ENCODE measurements at regions not wholly inside any gene's neighbourhood (a gene's known extent, or its start where the extent isn't known, plus 50 kb on each side); places are given as distances from the start of the nearest gene placed in this dataset.

DNA sequence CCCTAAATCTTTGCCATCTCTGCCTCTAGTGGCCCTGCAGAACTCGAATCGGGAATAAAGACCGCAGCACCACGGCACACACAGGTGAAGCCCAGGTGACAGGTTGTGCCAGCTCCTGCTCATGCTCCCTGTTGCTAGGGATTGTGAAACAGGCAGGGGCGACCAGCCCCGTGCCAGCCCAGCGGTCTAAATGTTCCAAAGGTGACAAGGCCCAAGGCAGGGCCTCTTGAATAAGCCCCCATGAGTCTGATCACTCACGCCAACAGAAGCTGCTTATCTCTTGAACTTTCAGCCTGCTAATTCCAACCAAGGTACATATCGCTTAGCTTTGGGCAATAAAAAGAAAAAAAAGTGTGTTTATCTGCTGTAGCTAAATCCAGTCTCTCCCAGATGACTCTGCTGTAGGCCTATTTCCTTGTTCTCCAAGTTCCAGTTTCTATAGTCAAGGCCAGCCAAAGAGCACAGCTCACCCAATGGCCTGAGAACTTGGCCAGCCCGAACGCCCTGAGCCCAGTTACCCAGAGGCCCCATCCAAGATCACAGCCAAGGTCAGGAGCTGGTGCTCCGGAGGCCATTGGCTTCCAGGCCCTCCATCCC, 191.1 kb upstream of the GPR12 start:
- ChIA-PET RAD21 (ENCODE audit: unreplicated experiment) (interaction anchor here (0.9 kb wide), 1 partner anchor 36 kb away, joined by 3 read pairs; no protein-coding TSS in a partner anchor), SMC1A (ENCODE audit: uncharacterized antibody, unreplicated experiment) (interaction anchor here (1.2 to 1.5 kb wide), 2 partner anchors 13 to 408 kb away, joined by 3 read pairs; no protein-coding TSS in a partner anchor), CTCF (no interaction called here), POLR2A (no interaction called here)
- no peak for DNase-seq (ENCODE audit: low read depth, low spot score)
- Histone ChIP-seq H3K9me3 (replicated peaks; ENCODE audit: control insufficient read depth, insufficient read depth, low read length) (no peaks in the 10 kb centered on the region), H3K4me3 (no peak overlapping the region), H3K4me2 (ENCODE audit: control insufficient read depth, insufficient read depth) (no peak overlapping the region), H3K9ac (ENCODE audit: control insufficient read depth, insufficient read depth, low read length) (no peak overlapping the region), H3K4me1 (ENCODE audit: control insufficient read depth, insufficient read depth, low read length) (no peaks in the 10 kb centered on the region), H3K27me3 (replicated peaks in 1 of 2; ENCODE audit: control insufficient read depth in 2 of 2, insufficient read depth in 2 of 2, low read length in 1 of 2) (no peaks in the 10 kb centered on the region; a peak in 2 of 4 replicates), H4K20me1 (ENCODE audit: control insufficient read depth, insufficient read depth) (no peaks in the 10 kb centered on the region), H3K36me3 (ENCODE audit: control insufficient read depth in 2 of 2, insufficient read depth in 2 of 2, low read length in 1 of 2) (no peaks in the 10 kb centered on the region), H3K27ac (ENCODE audit: control insufficient read depth, insufficient read depth) (no peak overlapping the region), H3K79me2 (ENCODE audit: control insufficient read depth, insufficient read depth, low read length) (no peaks in the 10 kb centered on the region), H2AFZ (ENCODE audit: control insufficient read depth, low read depth, low read length) (no peak overlapping the region)
- 41% methylated on average over 12 of the region's 12 CpGs for WGBS (ENCODE audit: insufficient coverage, insufficient replicate concordance, low lambda C conversion rate, missing lambda C conversion rate)
- BruUV-seq (replicated peaks), result no TSS peak
- ATAC-seq, result no peak
- TF ChIP-seq ZNF217 (IDR thresholded peaks at IDR 0.05) (no peak), BCL11A (IDR thresholded peaks at IDR 0.05; ENCODE audit: low read depth, low read length) (no peak), NFYB (IDR thresholded peaks at IDR 0.05; ENCODE audit: insufficient read depth, low read depth, low read length) (no peak), SREBF2 (IDR thresholded peaks at IDR 0.05; ENCODE audit: low read length) (no peak), FOS (IDR thresholded peaks at IDR 0.05; ENCODE audit: borderline replicate concordance, extremely low read depth, insufficient read length) (no peak), RBBP5 (conservative IDR thresholded peaks at IDR 0.05) (no peak), CBX5 (IDR thresholded peaks at IDR 0.05; ENCODE audit: low read depth) (no peak), HDAC2 (IDR thresholded peaks at IDR 0.05) (no peak), EZH2 (IDR thresholded peaks at IDR 0.05; ENCODE audit: borderline replicate concordance, control insufficient read depth, low read depth, low read length) (no peak), MTA3 (IDR thresholded peaks at IDR 0.05; ENCODE audit: borderline replicate concordance, low read length) (no peak), CEBPB (IDR thresholded peaks at IDR 0.05; ENCODE audit: borderline replicate concordance in 1 of 2, low read depth in 2 of 2, low read length in 2 of 2) (no peak), IKZF1 (conservative IDR thresholded peaks at IDR 0.05) (no peak), KAT2A (conservative IDR thresholded peaks at IDR 0.05; ENCODE audit: control insufficient read depth, low read depth, low read length) (no peak), CHD4 (IDR thresholded peaks at IDR 0.05) (no peak), ZNF622 (IDR thresholded peaks at IDR 0.05) (no peak), GATAD2B (conservative IDR thresholded peaks at IDR 0.05; ENCODE audit: low read depth) (no peak), YY1 (IDR thresholded peaks at IDR 0.05; ENCODE audit: low read depth, low read length) (no peak), ETV6 (conservative IDR thresholded peaks at IDR 0.05 in 1 of 2, IDR thresholded peaks at IDR 0.05 in 1 of 2; ENCODE audit: borderline replicate concordance in 1 of 2, low read depth in 1 of 2) (no peak)
- TF ChIP-seq, protein P1, sequence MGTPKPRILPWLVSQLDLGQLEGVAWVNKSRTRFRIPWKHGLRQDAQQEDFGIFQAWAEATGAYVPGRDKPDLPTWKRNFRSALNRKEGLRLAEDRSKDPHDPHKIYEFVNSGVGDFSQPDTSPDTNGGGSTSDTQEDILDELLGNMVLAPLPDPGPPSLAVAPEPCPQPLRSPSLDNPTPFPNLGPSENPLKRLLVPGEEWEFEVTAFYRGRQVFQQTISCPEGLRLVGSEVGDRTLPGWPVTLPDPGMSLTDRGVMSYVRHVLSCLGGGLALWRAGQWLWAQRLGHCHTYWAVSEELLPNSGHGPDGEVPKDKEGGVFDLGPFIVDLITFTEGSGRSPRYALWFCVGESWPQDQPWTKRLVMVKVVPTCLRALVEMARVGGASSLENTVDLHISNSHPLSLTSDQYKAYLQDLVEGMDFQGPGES (IDR thresholded peaks at IDR 0.05), result no peak
- TF ChIP-seq, protein P2, sequence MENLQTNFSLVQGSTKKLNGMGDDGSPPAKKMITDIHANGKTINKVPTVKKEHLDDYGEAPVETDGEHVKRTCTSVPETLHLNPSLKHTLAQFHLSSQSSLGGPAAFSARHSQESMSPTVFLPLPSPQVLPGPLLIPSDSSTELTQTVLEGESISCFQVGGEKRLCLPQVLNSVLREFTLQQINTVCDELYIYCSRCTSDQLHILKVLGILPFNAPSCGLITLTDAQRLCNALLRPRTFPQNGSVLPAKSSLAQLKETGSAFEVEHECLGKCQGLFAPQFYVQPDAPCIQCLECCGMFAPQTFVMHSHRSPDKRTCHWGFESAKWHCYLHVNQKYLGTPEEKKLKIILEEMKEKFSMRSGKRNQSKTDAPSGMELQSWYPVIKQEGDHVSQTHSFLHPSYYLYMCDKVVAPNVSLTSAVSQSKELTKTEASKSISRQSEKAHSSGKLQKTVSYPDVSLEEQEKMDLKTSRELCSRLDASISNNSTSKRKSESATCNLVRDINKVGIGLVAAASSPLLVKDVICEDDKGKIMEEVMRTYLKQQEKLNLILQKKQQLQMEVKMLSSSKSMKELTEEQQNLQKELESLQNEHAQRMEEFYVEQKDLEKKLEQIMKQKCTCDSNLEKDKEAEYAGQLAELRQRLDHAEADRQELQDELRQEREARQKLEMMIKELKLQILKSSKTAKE (IDR thresholded peaks at IDR 0.05; ENCODE audit: low read depth, poor library complexity, severe bottlenecking), result no peak
- intact Hi-C loops (cut with micrococcal nuclease; ENCODE audit: unreplicated experiment) (no loop called here), in situ Hi-C loops (cut with MboI) (no loop called here)
- FAIRE-seq, result no peak

Data from GM12878 (cell line).